ENCODE measurements at regions not wholly inside any gene's neighbourhood (a gene's known extent, or its start where the extent isn't known, plus 50 kb on each side); places are given as distances from the start of the nearest gene placed in this dataset.

DNA sequence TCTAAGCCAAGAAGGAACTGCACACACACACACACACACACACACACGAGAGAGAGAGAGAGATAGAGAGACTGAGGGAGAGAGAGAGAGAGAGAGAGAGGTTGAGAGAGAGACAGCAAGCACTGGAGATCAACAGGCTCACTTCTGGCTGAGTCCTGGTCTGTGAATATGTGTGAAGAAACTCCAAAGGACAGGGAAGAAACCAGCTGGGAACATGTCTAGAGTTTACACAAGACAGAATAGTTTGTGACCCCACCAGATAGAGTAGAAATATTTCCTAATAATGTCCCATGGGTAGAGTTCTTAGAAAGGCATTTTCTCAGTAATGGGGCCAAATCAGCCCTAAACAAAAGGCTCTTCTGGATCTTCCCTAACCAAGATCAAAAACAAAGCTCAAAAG, 155.5 kb upstream of the IGFBP3 start:
- TF ChIP-seq, protein P1, sequence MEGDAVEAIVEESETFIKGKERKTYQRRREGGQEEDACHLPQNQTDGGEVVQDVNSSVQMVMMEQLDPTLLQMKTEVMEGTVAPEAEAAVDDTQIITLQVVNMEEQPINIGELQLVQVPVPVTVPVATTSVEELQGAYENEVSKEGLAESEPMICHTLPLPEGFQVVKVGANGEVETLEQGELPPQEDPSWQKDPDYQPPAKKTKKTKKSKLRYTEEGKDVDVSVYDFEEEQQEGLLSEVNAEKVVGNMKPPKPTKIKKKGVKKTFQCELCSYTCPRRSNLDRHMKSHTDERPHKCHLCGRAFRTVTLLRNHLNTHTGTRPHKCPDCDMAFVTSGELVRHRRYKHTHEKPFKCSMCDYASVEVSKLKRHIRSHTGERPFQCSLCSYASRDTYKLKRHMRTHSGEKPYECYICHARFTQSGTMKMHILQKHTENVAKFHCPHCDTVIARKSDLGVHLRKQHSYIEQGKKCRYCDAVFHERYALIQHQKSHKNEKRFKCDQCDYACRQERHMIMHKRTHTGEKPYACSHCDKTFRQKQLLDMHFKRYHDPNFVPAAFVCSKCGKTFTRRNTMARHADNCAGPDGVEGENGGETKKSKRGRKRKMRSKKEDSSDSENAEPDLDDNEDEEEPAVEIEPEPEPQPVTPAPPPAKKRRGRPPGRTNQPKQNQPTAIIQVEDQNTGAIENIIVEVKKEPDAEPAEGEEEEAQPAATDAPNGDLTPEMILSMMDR (IDR thresholded peaks at IDR 0.05; ENCODE audit: insufficient read depth, low read depth, low read length): no peak
- no peak for TF ChIP-seq EZH2 (IDR thresholded peaks at IDR 0.05; ENCODE audit: insufficient read depth, low read length)
